K562 (cell line): ENCODE measurements at regions not wholly inside any gene's neighbourhood (a gene's known extent, or its start where the extent isn't known, plus 50 kb on each side); places are given as distances from the start of the nearest gene placed in this dataset.

Experiments used
- ATAC-seq: fragments of 200-7000 bp; cut with Tn5 transposase; 3 replicates; pipeline ENCODE4 v1.9.1; 2020; ENCODE audit warnings: moderate library complexity
- BruUV-seq: library from RNA; stranded (reverse); fragments of 400-500 nt; replicated peaks from 2 replicates; lab custom pipeline; 2021; lab: Mats Ljungman, UMichigan
- CTCF ChIA-PET: fragments of 300-600 bp; formaldehyde crosslinking; extraction: SDS; loops from one replicate; lab custom pipeline; 2021; ENCODE audit warnings: low intra/inter-chr PET ratio; lab: Yijun Ruan, JAX
- POLR2A ChIA-PET: fragments of 300-600, 350-650 bp; sonication (Branson Sonifier 250); formaldehyde crosslinking; extraction: SDS; loops from one replicate; lab custom pipeline; 2021; ENCODE audit warnings: antibody characterized with exemption, inconsistent platforms; lab: Yijun Ruan, JAX
- DNase-seq, 4 experiments: peaks; one replicate each; pipeline versions ENCODE4 v3.0.0 to v3.0.0-alpha.2; 2011 to 2018; ENCODE audit warnings: low spot score in 3 of 4, mixed read lengths in 3 of 4; ENCODE audit errors: extremely low read depth in 1 of 4
- FAIRE-seq: peaks from 2 replicates; lab custom pipeline; 2011; peaks lifted over from hg19 to GRCh38; lab: Jason Lieb, UNC
- H2AFZ ChIP-seq: 2 replicates; pipeline ENCODE4 v1.6.0; 2011; ENCODE audit warnings: low read depth, low read length, control low read depth, inconsistent platforms
- H3K27ac ChIP-seq: fragments of 200-600 bp; 3 replicates; pipeline ENCODE4 v1.8.0; 2011; ENCODE audit warnings: low read depth, mild to moderate bottlenecking, control low read depth, inconsistent platforms, low read length, moderate library complexity, mixed read lengths; ENCODE audit errors: extremely low read depth
- H3K27me3 ChIP-seq, 2 experiments: fragments of 300-600 bp in 1 of 2; 2 replicates in 1 of 2; 3 replicates in 1 of 2; pipeline versions ENCODE4 v1.6.0 to v1.8.0; 2011; ENCODE audit warnings: inconsistent platforms in 2 of 2, low read length in 2 of 2, mild to moderate bottlenecking in 1 of 2, mixed read lengths in 1 of 2, moderate library complexity in 1 of 2; ENCODE audit not compliant: control insufficient read depth in 2 of 2, insufficient read depth in 2 of 2
- H3K36me3 ChIP-seq: fragments of 300-600 bp; 3 replicates; pipeline ENCODE4 v1.8.0; 2011; ENCODE audit warnings: mild to moderate bottlenecking, low read length, inconsistent platforms; ENCODE audit not compliant: control insufficient read depth, insufficient read depth
- H3K4me1 ChIP-seq, 2 experiments: fragments of 200-600 bp in 1 of 2; replicated peaks in 1 of 2; 2 replicates in 1 of 2; 3 replicates in 1 of 2; pipeline versions ENCODE4 v1.5.1 to v1.8.0; 2011; ENCODE audit warnings: inconsistent platforms in 2 of 2, low read length in 2 of 2, mild to moderate bottlenecking in 1 of 2, mixed read lengths in 1 of 2, moderate library complexity in 1 of 2; ENCODE audit not compliant: control insufficient read depth in 2 of 2, insufficient read depth in 2 of 2
- H3K4me2 ChIP-seq: 2 replicates; pipeline ENCODE4 v1.6.1; 2011; ENCODE audit warnings: low read length, control low read depth, inconsistent platforms, mixed read lengths; ENCODE audit not compliant: insufficient read depth
- H3K4me3 ChIP-seq: fragments of 200-600 bp; sonication (generic), shearing (Covaris generic); 2 replicates; pipeline ENCODE4 v1.5.1; 2016; ENCODE audit warnings: control low read depth, inconsistent platforms
- H3K79me2 ChIP-seq: fragments of 200-600 bp; 3 replicates; pipeline ENCODE4 v1.8.0; 2011; ENCODE audit warnings: low read length, inconsistent platforms; ENCODE audit not compliant: control insufficient read depth, insufficient read depth
- H3K9ac ChIP-seq, 2 experiments: 2 replicates each; pipeline versions ENCODE4 v1.6.0 to v1.6.1; 2011; ENCODE audit warnings: low read depth in 2 of 2, low read length in 2 of 2, control low read depth in 1 of 2, inconsistent platforms in 1 of 2, mild to moderate bottlenecking in 1 of 2, mixed read lengths in 1 of 2; ENCODE audit not compliant: insufficient read depth in 1 of 2
- H3K9me1 ChIP-seq: one replicate; pipeline ENCODE4 v1.6.0; 2011; ENCODE audit warnings: inconsistent platforms, mild to moderate bottlenecking, low read length, moderate library complexity; ENCODE audit not compliant: control insufficient read depth, insufficient read depth
- H3K9me3 ChIP-seq: replicated peaks from 2 replicates; pipeline ENCODE4 v1.5.1; 2011; ENCODE audit warnings: low read depth, low read length, inconsistent platforms; ENCODE audit not compliant: control insufficient read depth, insufficient read depth
- H4K20me1 ChIP-seq: replicated peaks from 2 replicates; pipeline ENCODE4 v1.6.1; 2011; ENCODE audit warnings: low read length, inconsistent platforms, mixed read lengths; ENCODE audit not compliant: control insufficient read depth, insufficient read depth
- BDP1 ChIP-seq: IDR thresholded peaks from 3 replicates; pipeline ENCODE4 v1.6.1; 2011; ENCODE audit not compliant: insufficient read length, insufficient read depth
- CBX8 ChIP-seq: fragments of 200-600 bp; sonication (generic); IDR thresholded peaks from 2 replicates; pipeline ENCODE4 v1.6.1; 2012; ENCODE audit warnings: borderline replicate concordance, mixed run types, low read depth, mild to moderate bottlenecking, moderate library complexity, mixed read lengths, low read length, control low read depth, inconsistent platforms; ENCODE audit not compliant: poor library complexity, severe bottlenecking; ENCODE audit errors: extremely low read depth
- CREB1 ChIP-seq, 2 experiments: sonication (generic) in 1 of 2; formaldehyde crosslinking in 1 of 2; IDR thresholded peaks; 2 replicates each; pipeline versions ENCODE4 v1.6.1 to v1.8.0; 2012 to 2022; ENCODE audit warnings: inconsistent platforms in 1 of 2, mild to moderate bottlenecking in 1 of 2, missing genetic modification reagents in 1 of 2, moderate library complexity in 1 of 2
- CSDE1 ChIP-seq, 2 experiments: fragments of 450-650 bp; IDR thresholded peaks; 2 replicates each; pipeline ENCODE4 v1.6.1; 2016; ENCODE audit warnings: mild to moderate bottlenecking in 1 of 2
- FOXK1 ChIP-seq: sonication (generic); formaldehyde crosslinking; IDR thresholded peaks from 2 replicates; pipeline ENCODE4 v1.8.0; 2022; ENCODE audit warnings: missing genetic modification reagents, mild to moderate bottlenecking, borderline replicate concordance
- KHSRP ChIP-seq: fragments of 450-650 bp; IDR thresholded peaks from 2 replicates; pipeline ENCODE4 v1.6.1; 2017
- NCOA2 ChIP-seq, 2 experiments: fragments of 450-650 bp; IDR thresholded peaks; 2 replicates each; pipeline ENCODE4 v1.6.1; 2018; ENCODE audit warnings: mild to moderate bottlenecking in 2 of 2, moderate library complexity in 1 of 2; ENCODE audit not compliant: partially characterized antibody in 2 of 2
- PHB ChIP-seq: fragments of 250-450 bp; sonication (Bioruptor Pico); IDR thresholded peaks from 2 replicates; pipeline ENCODE4 v1.5.0; 2021
- PHF8 ChIP-seq: fragments of 200-600 bp; sonication (generic); IDR thresholded peaks from 2 replicates; pipeline ENCODE4 v1.6.1; 2012; ENCODE audit warnings: mixed run types, mild to moderate bottlenecking, inconsistent platforms, low read length, moderate library complexity, borderline replicate concordance
- POLR2AphosphoS2 ChIP-seq: IDR thresholded peaks from 2 replicates; pipeline ENCODE4 v1.6.1; 2012; ENCODE audit warnings: low read length, improper control_type of control experiment
- SREBF1 ChIP-seq: fragments of 150-350 bp; IDR thresholded peaks from 2 replicates; pipeline ENCODE4 v1.6.1; 2014; ENCODE audit warnings: antibody characterized with exemption, low read depth, low read length, borderline replicate concordance
- ZFP1 ChIP-seq: fragments of 450-650 bp; formaldehyde crosslinking; IDR thresholded peaks from 2 replicates; pipeline ENCODE4 v1.4.0; 2020; ENCODE audit warnings: mild to moderate bottlenecking, mixed read lengths
- ZNF121 ChIP-seq: sonication (generic); formaldehyde crosslinking; conservative IDR thresholded peaks from 2 replicates; pipeline ENCODE4 v1.8.0; 2022; ENCODE audit warnings: missing genetic modification reagents
- ZNF232 ChIP-seq: sonication (generic); formaldehyde crosslinking; IDR thresholded peaks from 2 replicates; pipeline ENCODE4 v1.8.0; 2022; ENCODE audit warnings: mild to moderate bottlenecking, missing genetic modification reagents
- ZNF3 ChIP-seq: fragments of 250-450 bp; sonication (Bioruptor Pico); IDR thresholded peaks from 2 replicates; pipeline ENCODE4 v1.5.0; 2021; ENCODE audit warnings: mild to moderate bottlenecking, moderate library complexity
- ZNF609 ChIP-seq: sonication (generic); formaldehyde crosslinking; IDR thresholded peaks from 2 replicates; pipeline ENCODE4 v1.8.1; 2023; ENCODE audit warnings: missing genetic modification reagents, mild to moderate bottlenecking, borderline replicate concordance
- ZNF696 ChIP-seq: fragments of 250-450 bp; sonication (Bioruptor Pico); conservative IDR thresholded peaks from 2 replicates; pipeline ENCODE4 v1.4.0; 2020; ENCODE audit warnings: mild to moderate bottlenecking, moderate library complexity
- ZNF75A ChIP-seq: fragments of 450-650 bp; formaldehyde crosslinking; IDR thresholded peaks from 2 replicates; pipeline ENCODE4 v1.4.0; 2020; ENCODE audit warnings: mild to moderate bottlenecking
- ZNF766 ChIP-seq: fragments of 200-800 bp; sonication (Bioruptor generic); conservative IDR thresholded peaks from 2 replicates; pipeline ENCODE4 v1.6.1; 2016; ENCODE audit warnings: missing genetic modification characterization, missing compliant biosample characterization
- ZSCAN29 ChIP-seq: fragments of 450-650 bp; IDR thresholded peaks from 2 replicates; pipeline ENCODE4 v1.6.1; 2017
- WGBS: fragments of 100-300 bp; shearing (Covaris generic); methylation state at CpG from one replicate; pipeline ENCODE4 v1.1.6; 2016; ENCODE audit warnings: low coverage, mixed read lengths; ENCODE audit not compliant: insufficient coverage; ENCODE audit errors: missing lambda C conversion rate; 5-methylcytosine and 5-hydroxymethylcytosine counted together
- in situ Hi-C: fragments of 300-500 bp; cut with MboI; formaldehyde crosslinking; loops from 4 replicates; pipeline ENCODE4 v1.15.0; 2018; ENCODE audit warnings: inconsistent platforms, mixed read lengths
- intact Hi-C: fragments of 100-400 bp; cut with micrococcal nuclease; formaldehyde crosslinking; loops from 2 replicates; pipeline ENCODE4 v1.14.2; 2022

- no peak overlapping the region for H2AFZ ChIP-seq
- CTCF ChIA-PET: no interaction called here
- POLR2A ChIA-PET: interaction anchor here (0.7 kb wide), 1 partner anchor 9 kb away, joined by 3 read pairs; no protein-coding TSS in a partner anchor
- intact Hi-C loops (no loop called here), in situ Hi-C loops (no loop called here)
- FAIRE-seq (no peak), DNase-seq (no peak), ATAC-seq (no peak)
- H3K4me2 ChIP-seq: no peak overlapping the region
- TF ChIP-seq ZNF696 (CRISPR knock-in tag): no peak
- no peak for TF ChIP-seq ZNF75A (CRISPR knock-in tag)
- no peak for TF ChIP-seq BDP1
- TF ChIP-seq CREB1 (IDR thresholded peaks at IDR 0.05): no peak
- TF ChIP-seq CREB1 (CRISPR knock-in tag; IDR thresholded peaks at IDR 0.05): no peak
- TF ChIP-seq CBX8: no peak
- no peak for TF ChIP-seq PHF8
- no peak for TF ChIP-seq ZSCAN29
- no peak for TF ChIP-seq FOXK1 (CRISPR knock-in tag)
- no peak for TF ChIP-seq PHB (CRISPR knock-in tag)
- TF ChIP-seq ZNF121 (CRISPR knock-in tag): no peak
- TF ChIP-seq SREBF1: no peak
- no peak for TF ChIP-seq ZNF232 (CRISPR knock-in tag)
- no peak for TF ChIP-seq ZNF766 (CRISPR knock-in tag)
- no peak for TF ChIP-seq ZNF609
- no peak for TF ChIP-seq KHSRP
- TF ChIP-seq POLR2AphosphoS2: no peak
- no peak for TF ChIP-seq ZNF3 (CRISPR knock-in tag)
- TF ChIP-seq NCOA2 (IDR thresholded peaks at IDR 0.05; ENCODE audit: partially characterized antibody in 2 of 2): no peak
- no peak for TF ChIP-seq CSDE1 (IDR thresholded peaks at IDR 0.05)
- no peak for TF ChIP-seq ZFP1 (CRISPR knock-in tag)
- no peaks in the 10 kb centered on the region for H3K27me3 ChIP-seq
- no peaks in the 10 kb centered on the region for H3K36me3 ChIP-seq
- no peaks in the 10 kb centered on the region for H3K9me1 ChIP-seq
- no peak overlapping the region for H3K9ac ChIP-seq
- no peaks in the 10 kb centered on the region for H3K79me2 ChIP-seq
- no TSS peak for BruUV-seq
- no peaks in the 10 kb centered on the region for H3K9me3 ChIP-seq
- H4K20me1 ChIP-seq: no peaks in the 10 kb centered on the region
- H3K4me3 ChIP-seq: no peak overlapping the region
- WGBS: 10% methylated on average over 2 of the region's 2 CpGs
- H3K4me1 ChIP-seq: no peaks in the 10 kb centered on the region
- H3K27ac ChIP-seq: no peak overlapping the region
Measured at GRCh38 chr1:106768077-106768476, 288.4 kb upstream of the PRMT6 start.
